ENCODE measurements at regions not wholly inside any gene's neighbourhood (a gene's known extent, or its start where the extent isn't known, plus 50 kb on each side); places are given as distances from the start of the nearest gene placed in this dataset.

DNA sequence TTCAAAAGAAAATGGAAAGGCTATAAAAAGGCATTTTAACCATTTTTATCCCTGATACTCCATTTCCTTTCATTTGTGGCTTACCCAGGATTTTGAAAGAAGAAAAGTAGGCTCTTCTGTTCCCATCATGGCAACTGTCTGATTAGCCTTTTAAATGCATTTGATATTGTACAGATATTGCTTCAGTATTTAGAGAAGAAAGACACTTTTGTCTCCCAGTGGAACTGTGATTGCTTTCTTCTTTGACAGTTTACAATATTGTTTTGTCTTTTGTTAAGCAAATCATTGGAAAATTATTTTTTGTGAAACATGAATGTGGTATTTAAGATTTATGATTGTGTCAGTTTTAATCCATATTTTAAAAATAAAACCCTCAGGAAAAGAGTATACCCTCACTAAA, 297.4 kb upstream of the TACR3 start:
- TF ChIP-seq, protein P1, sequence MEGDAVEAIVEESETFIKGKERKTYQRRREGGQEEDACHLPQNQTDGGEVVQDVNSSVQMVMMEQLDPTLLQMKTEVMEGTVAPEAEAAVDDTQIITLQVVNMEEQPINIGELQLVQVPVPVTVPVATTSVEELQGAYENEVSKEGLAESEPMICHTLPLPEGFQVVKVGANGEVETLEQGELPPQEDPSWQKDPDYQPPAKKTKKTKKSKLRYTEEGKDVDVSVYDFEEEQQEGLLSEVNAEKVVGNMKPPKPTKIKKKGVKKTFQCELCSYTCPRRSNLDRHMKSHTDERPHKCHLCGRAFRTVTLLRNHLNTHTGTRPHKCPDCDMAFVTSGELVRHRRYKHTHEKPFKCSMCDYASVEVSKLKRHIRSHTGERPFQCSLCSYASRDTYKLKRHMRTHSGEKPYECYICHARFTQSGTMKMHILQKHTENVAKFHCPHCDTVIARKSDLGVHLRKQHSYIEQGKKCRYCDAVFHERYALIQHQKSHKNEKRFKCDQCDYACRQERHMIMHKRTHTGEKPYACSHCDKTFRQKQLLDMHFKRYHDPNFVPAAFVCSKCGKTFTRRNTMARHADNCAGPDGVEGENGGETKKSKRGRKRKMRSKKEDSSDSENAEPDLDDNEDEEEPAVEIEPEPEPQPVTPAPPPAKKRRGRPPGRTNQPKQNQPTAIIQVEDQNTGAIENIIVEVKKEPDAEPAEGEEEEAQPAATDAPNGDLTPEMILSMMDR (IDR thresholded peaks at IDR 0.05) = no peak
- TF ChIP-seq EP300 (IDR thresholded peaks at IDR 0.05; ENCODE audit: low read depth) = no peak

Measured in transverse colon (tissue), 3 donors.